Fibroblast of skin of back (primary cell): ENCODE measurements at regions not wholly inside any gene's neighbourhood (a gene's known extent, or its start where the extent isn't known, plus 50 kb on each side); places are given as distances from the start of the nearest gene placed in this dataset.

ENCODE experiments used
- DNase-seq: peaks from one replicate; pipeline ENCODE4 v3.0.0-alpha.2; 2013

GRCh38 chr15:48052946-48053345 lies 67.8 kb upstream of the SLC24A5 start:
- DNase-seq: peak; percentile 11

GRCh38 chr15:48058371-48058770 lies 62.4 kb upstream of the SLC24A5 start:
- DNase-seq: no peak

- DNase-seq: no peak
Observed at GRCh38 chr15:48059791-48060190, 61.0 kb upstream of the SLC24A5 start.

- no peak for DNase-seq
Observed at GRCh38 chr15:48060396-48060795, 60.4 kb upstream of the SLC24A5 start.

- DNase-seq: no peak
Observed at GRCh38 chr15:48061605-48062004, 59.2 kb upstream of the SLC24A5 start.

- peak; percentile 30 for DNase-seq
Observed at GRCh38 chr15:48062148-48062872, 58.5 kb upstream of the SLC24A5 start.

GRCh38 chr15:48063411-48063985 lies 57.3 kb upstream of the SLC24A5 start:
- no peak for DNase-seq

- no peak for DNase-seq
Observed at GRCh38 chr15:48064421-48064820, 56.4 kb upstream of the SLC24A5 start.

GRCh38 chr15:48066456-48066855 lies 54.3 kb upstream of the SLC24A5 start:
- DNase-seq: no peak
